Naive thymus-derived CD8-positive, alpha-beta T cell (primary cell): ENCODE measurements at regions not wholly inside any gene's neighbourhood (a gene's known extent, or its start where the extent isn't known, plus 50 kb on each side); places are given as distances from the start of the nearest gene placed in this dataset.

Experiments used
- ATAC-seq, 2 donors: fragments of 150-1000 bp; cut with Tn5 transposase in 1 of 2; sonication (Bioruptor Pico), chemical (Tn5 transposase) in 1 of 2; 1 replicate in 1 of 2; 2 replicates in 1 of 2; pipeline ENCODE4 v1.10.0; 2021; ENCODE audit warnings: mild to moderate bottlenecking in 2 of 2, moderate library complexity in 2 of 2
- POLR2A ChIA-PET: fragments of 350-600 bp; sonication (Branson Sonifier 250); formaldehyde crosslinking; loops from one replicate; lab custom pipeline; 2021; ENCODE audit warnings: antibody characterized with exemption; lab: Charles Lee
- DNase-seq, 10 donors: peaks; one replicate each; pipeline versions ENCODE4 v3.0.0 to v3.0.0-alpha.2; 2020 to 2022
- H3K27ac Mint-ChIP-seq, 10 donors: one replicate each; pipeline ENCODE4 v1.8.0; 2020 to 2022; ENCODE audit warnings: mild to moderate bottlenecking in 10 of 10, mixed read lengths in 10 of 10, moderate library complexity in 4 of 10, inconsistent platforms in 1 of 10
- H3K27me3 Mint-ChIP-seq, 5 donors: one replicate each; pipeline ENCODE4 v1.8.0; 2021 to 2022; ENCODE audit warnings: mixed read lengths in 5 of 5
- H3K36me3 Mint-ChIP-seq, 3 donors: one replicate each; pipeline ENCODE4 v1.8.0; 2020 to 2022; ENCODE audit warnings: mixed read lengths in 3 of 3, mild to moderate bottlenecking in 2 of 3, inconsistent platforms in 1 of 3
- H3K4me1 Mint-ChIP-seq, 4 donors: one replicate each; pipeline ENCODE4 v1.8.0; 2021 to 2022; ENCODE audit warnings: mixed read lengths in 4 of 4
- H3K4me3 Mint-ChIP-seq, 10 donors: one replicate each; pipeline ENCODE4 v1.8.0; 2020 to 2022; ENCODE audit warnings: mild to moderate bottlenecking in 10 of 10, mixed read lengths in 10 of 10, moderate library complexity in 6 of 10, inconsistent platforms in 1 of 10
- H3K9me3 Mint-ChIP-seq, 9 donors: one replicate each; pipeline ENCODE4 v1.8.0; 2020 to 2022; ENCODE audit warnings: mixed read lengths in 9 of 9, mild to moderate bottlenecking in 3 of 9, inconsistent platforms in 1 of 9, moderate library complexity in 1 of 9

DNA sequence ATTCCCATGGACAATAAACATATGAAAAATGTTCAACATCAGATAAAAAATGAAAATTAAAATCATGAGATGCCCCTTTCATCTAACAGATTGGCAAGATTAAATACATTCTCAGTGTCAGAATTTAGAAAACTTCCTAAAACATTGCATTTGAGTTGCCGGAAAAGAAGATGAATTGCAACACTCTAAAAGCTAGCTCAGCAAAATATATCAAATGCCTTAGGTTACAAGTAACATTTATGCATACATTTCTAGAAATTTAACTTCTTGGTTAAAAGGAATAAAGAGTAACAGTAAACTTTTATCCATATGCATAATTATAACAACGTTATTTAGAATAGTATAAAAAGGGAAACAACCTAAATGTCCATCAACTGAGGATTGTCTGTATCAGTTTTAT is 239.0 kb downstream of the PMP22 start:
- Mint-ChIP-seq H3K27me3 (peaks cover 2 to 41% (median 13%) of the 10 kb centered on the region in 5 donors), H3K4me1 (no peaks in the 10 kb centered on the region), H3K4me3 (no peak overlapping the region), H3K27ac (no peak overlapping the region), H3K9me3 (peaks cover 0 to 3% (median 0%) of the 10 kb centered on the region in 9 donors), H3K36me3 (no peaks in the 10 kb centered on the region)
- ATAC-seq (no peak), DNase-seq (no peak)
- POLR2A ChIA-PET = no interaction called here

DNA sequence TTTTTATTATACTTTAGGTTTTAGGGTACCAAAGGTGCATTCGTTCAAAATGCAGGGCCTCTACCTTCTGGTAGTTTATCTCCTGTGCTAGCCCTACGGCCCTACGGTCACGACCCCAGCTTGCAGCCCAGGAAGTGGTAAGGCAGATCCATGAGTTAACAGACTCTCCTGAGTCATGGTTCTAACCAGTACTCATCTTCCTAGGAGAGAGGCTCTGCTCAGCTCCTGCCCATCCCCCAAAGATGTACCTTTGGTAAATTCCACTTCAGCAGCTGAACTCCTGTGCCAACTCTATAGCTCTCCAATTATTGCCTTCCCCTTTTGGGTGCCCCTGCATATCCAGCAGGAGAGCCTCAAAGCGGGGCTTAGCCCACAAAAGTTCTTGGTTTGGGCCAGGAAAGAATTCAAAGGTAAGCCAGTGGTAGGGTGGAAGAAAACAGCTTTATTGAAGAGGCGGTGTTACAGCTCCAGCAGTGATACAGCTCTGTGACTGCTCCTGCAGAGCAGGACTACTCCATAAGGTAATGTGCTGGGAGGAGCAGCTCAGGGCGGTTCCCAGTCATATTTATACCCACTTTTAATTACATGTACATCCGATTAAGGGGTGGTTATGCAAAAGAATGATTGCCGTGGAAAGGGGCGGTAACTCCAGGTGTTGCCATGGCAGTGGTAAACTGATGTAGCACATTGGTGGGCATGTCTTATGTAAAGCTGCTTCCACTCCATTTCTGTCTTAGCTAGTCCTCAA is 241.4 kb downstream of the PMP22 start:
- Mint-ChIP-seq H3K9me3 (peaks cover 0 to 3% (median 0%) of the 10 kb centered on the region in 9 donors), H3K27me3 (peaks cover 0 to 31% (median 7%) of the 10 kb centered on the region in 5 donors), H3K36me3 (no peaks in the 10 kb centered on the region), H3K27ac (no peak overlapping the region), H3K4me3 (no peak overlapping the region), H3K4me1 (no peaks in the 10 kb centered on the region)
- ATAC-seq (no peak), DNase-seq (no peak)
- POLR2A ChIA-PET = no interaction called here

DNA sequence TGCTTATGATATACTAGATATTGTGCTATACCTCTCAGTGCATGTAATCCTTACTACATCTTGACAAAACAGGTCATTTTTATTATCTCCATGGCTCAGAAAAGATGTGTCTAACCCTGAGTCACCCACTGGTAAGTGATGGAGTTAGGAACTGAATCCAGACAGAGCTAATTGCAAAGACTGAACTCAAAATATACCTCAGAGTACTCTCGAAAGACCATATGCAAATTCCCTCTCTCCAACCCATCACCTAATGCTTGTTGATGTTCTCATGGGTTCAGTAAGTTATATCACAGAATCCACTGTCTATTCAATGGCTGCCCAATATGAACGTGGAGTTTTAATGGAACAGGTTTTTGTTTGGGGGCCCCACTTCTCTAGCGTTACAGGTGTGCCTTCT is 246.0 kb downstream of the PMP22 start:
- Mint-ChIP-seq H3K36me3 (no peaks in the 10 kb centered on the region), H3K27me3 (peaks cover 0 to 8% (median 1%) of the 10 kb centered on the region in 5 donors), H3K27ac (no peak overlapping the region), H3K4me1 (no peaks in the 10 kb centered on the region), H3K9me3 (peaks cover 0 to 2% (median 0%) of the 10 kb centered on the region in 9 donors), H3K4me3 (no peak overlapping the region)
- DNase-seq (no peak), ATAC-seq (no peak)
- POLR2A ChIA-PET = no interaction called here

DNA sequence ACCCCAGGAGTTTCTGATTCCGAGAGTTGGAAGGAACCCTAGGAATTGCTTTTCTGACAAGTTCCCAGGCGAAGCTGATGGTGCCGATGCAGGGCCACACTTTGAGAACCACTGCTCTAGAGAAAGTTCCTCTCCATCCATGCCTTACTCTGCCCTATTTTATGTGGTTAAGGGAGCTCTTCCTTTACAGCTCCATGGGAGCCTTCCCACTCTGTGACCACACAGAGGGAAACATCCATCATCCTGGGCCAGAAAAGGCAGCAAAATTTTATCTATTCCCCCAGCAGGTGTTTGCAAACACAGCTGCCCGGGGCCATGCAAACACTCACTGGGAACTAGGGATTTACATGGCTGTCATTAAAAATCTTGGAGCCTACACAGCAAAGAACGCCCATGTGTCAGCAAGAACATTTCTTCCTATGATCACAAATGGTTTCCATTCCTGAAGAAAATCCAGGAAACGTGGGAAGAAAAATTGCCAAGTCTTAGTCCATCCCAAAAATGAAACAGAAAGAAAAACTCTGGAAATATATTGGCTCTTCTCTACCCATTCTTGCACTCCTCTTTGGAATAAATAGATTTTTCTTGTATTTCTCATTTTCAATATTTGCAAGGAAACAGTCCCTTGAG is 252.7 kb downstream of the PMP22 start:
- POLR2A ChIA-PET = no interaction called here
- Mint-ChIP-seq H3K27ac (no peak overlapping the region), H3K4me1 (no peaks in the 10 kb centered on the region), H3K9me3 (no peaks in the 10 kb centered on the region), H3K36me3 (no peaks in the 10 kb centered on the region), H3K27me3 (peaks cover 0 to 28% (median 13%) of the 10 kb centered on the region in 5 donors), H3K4me3 (no peak overlapping the region)
- ATAC-seq (no peak), DNase-seq (no peak)

GRCh38 chr17:15009087-15009486 is 256.0 kb downstream of the PMP22 start:
- Mint-ChIP-seq H3K4me3 (no peak overlapping the region), H3K27me3 (peaks cover 0 to 26% (median 16%) of the 10 kb centered on the region in 5 donors), H3K4me1 (no peaks in the 10 kb centered on the region), H3K36me3 (no peaks in the 10 kb centered on the region), H3K9me3 (no peaks in the 10 kb centered on the region), H3K27ac (no peak overlapping the region)
- POLR2A ChIA-PET = no interaction called here
- DNase-seq (no peak), ATAC-seq (no peak)

GRCh38 chr17:15007147-15007553 is 258.0 kb downstream of the PMP22 start:
- H3K4me1 Mint-ChIP-seq = no peaks in the 10 kb centered on the region
- no peaks in the 10 kb centered on the region for H3K9me3 Mint-ChIP-seq
- no peak overlapping the region for H3K4me3 Mint-ChIP-seq
- H3K27ac Mint-ChIP-seq = no peak overlapping the region
- H3K27me3 Mint-ChIP-seq = peaks cover 0 to 20% (median 11%) of the 10 kb centered on the region in 5 donors
- no peaks in the 10 kb centered on the region for H3K36me3 Mint-ChIP-seq
- DNase-seq = no peak
- no peak for ATAC-seq
- POLR2A ChIA-PET = no interaction called here

- H3K9me3 Mint-ChIP-seq = no peaks in the 10 kb centered on the region
- peaks cover 0 to 21% (median 9%) of the 10 kb centered on the region in 5 donors for H3K27me3 Mint-ChIP-seq
- DNase-seq (no peak), ATAC-seq (no peak)
- no peak overlapping the region for H3K27ac Mint-ChIP-seq
- H3K4me3 Mint-ChIP-seq = no peak overlapping the region
- no peaks in the 10 kb centered on the region for H3K4me1 Mint-ChIP-seq
- POLR2A ChIA-PET = no interaction called here
- no peaks in the 10 kb centered on the region for H3K36me3 Mint-ChIP-seq
These were observed 258.6 kb downstream of the PMP22 start for GRCh38 chr17:15006421-15007128.

- Mint-ChIP-seq H3K36me3 (no peaks in the 10 kb centered on the region), H3K27me3 (peaks cover 2 to 24% (median 9%) of the 10 kb centered on the region in 5 donors), H3K9me3 (no peaks in the 10 kb centered on the region), H3K4me1 (no peaks in the 10 kb centered on the region), H3K27ac (no peak overlapping the region), H3K4me3 (no peak overlapping the region)
- ATAC-seq = no peak
- POLR2A ChIA-PET = no interaction called here
- no peak for DNase-seq
These were observed 264.5 kb downstream of the PMP22 start for GRCh38 chr17:15000661-15001060.

GRCh38 chr17:14997290-14997689 is 267.8 kb downstream of the PMP22 start:
- Mint-ChIP-seq H3K27me3 (peaks cover 3 to 31% (median 12%) of the 10 kb centered on the region in 5 donors), H3K4me1 (no peaks in the 10 kb centered on the region), H3K27ac (no peak overlapping the region), H3K9me3 (no peaks in the 10 kb centered on the region), H3K4me3 (no peak overlapping the region), H3K36me3 (no peaks in the 10 kb centered on the region)
- DNase-seq (no peak), ATAC-seq (no peak)
- POLR2A ChIA-PET = no interaction called here

GRCh38 chr17:14986127-14986526 is 279.0 kb downstream of the PMP22 start:
- H3K36me3 Mint-ChIP-seq = no peaks in the 10 kb centered on the region
- no peak overlapping the region for H3K4me3 Mint-ChIP-seq
- peaks cover 3 to 41% (median 17%) of the 10 kb centered on the region in 5 donors for H3K27me3 Mint-ChIP-seq
- DNase-seq (no peak), ATAC-seq (no peak)
- no peaks in the 10 kb centered on the region for H3K4me1 Mint-ChIP-seq
- POLR2A ChIA-PET = no interaction called here
- peak overlapping the region in 1 of 10 donors; percentile 15 for H3K27ac Mint-ChIP-seq
- peaks cover 0 to 4% (median 0%) of the 10 kb centered on the region in 9 donors for H3K9me3 Mint-ChIP-seq

DNA sequence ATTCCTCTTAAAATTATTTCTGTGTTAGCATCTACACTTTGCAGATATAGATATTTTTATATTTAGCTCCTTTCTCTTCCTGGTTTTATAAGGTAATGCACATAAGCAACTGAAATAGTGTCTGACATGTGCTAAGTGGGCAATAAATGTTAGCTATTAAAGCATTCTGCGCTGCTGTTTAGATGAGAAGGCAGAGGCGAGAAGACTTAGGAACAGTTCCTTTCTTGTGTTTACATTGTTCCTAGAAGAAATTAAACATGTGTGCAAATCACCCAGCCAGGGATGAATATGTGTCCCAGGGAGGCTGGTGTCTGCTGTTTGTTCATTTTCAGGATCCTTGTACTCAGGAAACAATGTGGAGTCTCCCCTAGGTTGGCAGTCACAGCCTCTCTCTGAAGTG is 292.3 kb downstream of the PMP22 start:
- H3K4me1 Mint-ChIP-seq = no peaks in the 10 kb centered on the region
- H3K9me3 Mint-ChIP-seq = peaks cover 7 to 43% (median 26%) of the 10 kb centered on the region in 9 donors
- H3K27ac Mint-ChIP-seq = no peak overlapping the region
- no peak overlapping the region for H3K4me3 Mint-ChIP-seq
- POLR2A ChIA-PET = no interaction called here
- no peak for DNase-seq
- peaks cover 14 to 45% (median 26%) of the 10 kb centered on the region in 5 donors for H3K27me3 Mint-ChIP-seq
- peaks cover 0 to 30% (median 3%) of the 10 kb centered on the region in 3 donors for H3K36me3 Mint-ChIP-seq
- ATAC-seq = no peak

DNA sequence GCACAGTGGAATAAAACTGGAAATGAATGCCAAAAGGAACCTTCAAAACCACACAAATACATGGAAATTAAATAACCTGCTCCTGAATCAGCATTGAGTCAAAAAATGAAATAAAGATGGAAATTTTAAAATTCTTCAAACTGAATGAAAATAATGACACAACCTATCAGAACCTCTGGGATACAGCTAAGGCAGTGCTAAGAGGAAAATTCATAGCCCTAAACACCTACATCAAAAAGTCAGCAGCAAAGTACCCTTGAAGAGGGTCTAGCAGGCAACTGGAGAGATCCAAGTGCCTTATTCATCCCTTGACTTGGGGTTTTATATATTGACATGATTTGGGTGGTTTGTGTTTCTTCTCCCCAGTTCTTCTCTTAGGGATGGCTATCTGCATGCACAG is 294.1 kb downstream of the PMP22 start:
- H3K4me1 Mint-ChIP-seq = no peaks in the 10 kb centered on the region
- peaks cover 13 to 45% (median 22%) of the 10 kb centered on the region in 5 donors for H3K27me3 Mint-ChIP-seq
- H3K27ac Mint-ChIP-seq = no peak overlapping the region
- ATAC-seq (no peak), DNase-seq (no peak)
- peaks cover 0 to 30% (median 3%) of the 10 kb centered on the region in 3 donors for H3K36me3 Mint-ChIP-seq
- H3K9me3 Mint-ChIP-seq = peaks cover 7 to 43% (median 26%) of the 10 kb centered on the region in 9 donors
- POLR2A ChIA-PET = no interaction called here
- H3K4me3 Mint-ChIP-seq = no peak overlapping the region

DNA sequence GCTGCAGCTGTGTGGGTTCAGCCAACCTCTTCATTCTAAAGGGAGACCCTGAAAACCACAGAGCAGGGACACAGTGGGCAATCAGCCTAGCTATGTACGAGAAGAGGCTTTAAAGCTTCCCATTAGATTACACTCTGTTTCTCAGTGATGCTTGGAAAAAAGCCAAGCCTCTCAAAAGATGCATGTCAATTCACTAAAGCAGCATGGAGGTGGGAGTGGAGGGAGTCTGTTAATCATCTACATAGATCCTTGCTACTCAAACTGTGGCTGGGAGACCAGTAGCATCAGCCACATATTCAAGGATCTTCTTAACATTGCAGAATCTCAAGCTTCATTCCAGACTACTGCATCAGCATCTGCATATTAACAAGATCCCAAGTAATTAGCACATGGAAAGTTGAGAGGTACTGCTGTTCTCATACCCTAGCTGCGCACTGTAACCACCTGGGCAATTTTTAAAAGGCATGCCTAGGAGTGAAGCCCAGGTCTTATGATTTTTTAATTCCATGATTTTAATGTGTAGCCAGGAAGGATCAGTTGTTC is 305.9 kb downstream of the PMP22 start:
- peaks cover 4 to 14% (median 12%) of the 10 kb centered on the region in 5 donors for H3K27me3 Mint-ChIP-seq
- ATAC-seq (no peak), DNase-seq (no peak)
- peaks cover 0 to 4% (median 0%) of the 10 kb centered on the region in 9 donors for H3K9me3 Mint-ChIP-seq
- POLR2A ChIA-PET = no interaction called here
- no peak overlapping the region for H3K27ac Mint-ChIP-seq
- H3K36me3 Mint-ChIP-seq = no peaks in the 10 kb centered on the region
- no peak overlapping the region for H3K4me3 Mint-ChIP-seq
- H3K4me1 Mint-ChIP-seq = no peaks in the 10 kb centered on the region
